Loucy (cell line): ENCODE measurements at regions not wholly inside any gene's neighbourhood (a gene's known extent, or its start where the extent isn't known, plus 50 kb on each side); places are given as distances from the start of the nearest gene placed in this dataset.

Experiments
- CTCF ChIP-seq: fragments of 200-600 bp; sonication (generic); conservative IDR thresholded peaks from 2 replicates; pipeline ENCODE4 v1.5.1; 2014; ENCODE audit warnings: mild to moderate bottlenecking, antibody characterized with exemption, low read length
- EZH2phosphoT487 ChIP-seq: fragments of 200-600 bp; IDR thresholded peaks from 2 replicates; pipeline ENCODE4 v1.6.1; 2018; ENCODE audit warnings: antibody characterized with exemption, mild to moderate bottlenecking, moderate library complexity, borderline replicate concordance

GRCh38 chr4:186920992-186921391 is 197.3 kb upstream of the FAT1 start:
- TF ChIP-seq CTCF (no peak), EZH2phosphoT487 (no peak)
